ENCODE measurements at regions not wholly inside any gene's neighbourhood (a gene's known extent, or its start where the extent isn't known, plus 50 kb on each side); places are given as distances from the start of the nearest gene placed in this dataset.

GRCh38 chr14:58772794-58773620 lies 135.2 kb downstream of the DACT1 start:
- no peak overlapping the region; a peak in 1 of 4 replicates for H3K4me2 ChIP-seq (ENCODE audit: insufficient read depth in 1 of 2, low read depth in 2 of 2, low read length in 2 of 2)
- no peak for FAIRE-seq
- no peak overlapping the region for H2AK5ac ChIP-seq (ENCODE audit: low read depth, low read length)

More at GRCh38 chr14:58772794-58773620, 135.2 kb downstream of the DACT1 start:
- no peak overlapping the region for H3K56ac ChIP-seq (replicated peaks; ENCODE audit: insufficient read length, low read depth, low read length)
- POLR2A ChIA-PET (ENCODE audit: partially characterized antibody), result interaction anchor here (0.6 kb wide), 1 partner anchor 558 kb away, joined by 3 read pairs; no protein-coding TSS in a partner anchor
- H4K8ac ChIP-seq (ENCODE audit: extremely low read depth, insufficient read depth, low read length), result no peak overlapping the region
- H3K4me3 ChIP-seq (ENCODE audit: extremely low read depth in 1 of 4, insufficient read depth in 2 of 4, low read depth in 3 of 4, low read length in 4 of 4), result no peak overlapping the region
- H4K20me1 ChIP-seq (replicated peaks in 1 of 2; ENCODE audit: control insufficient read depth in 1 of 2, insufficient read depth in 2 of 2, low read length in 2 of 2), result no peaks in the 10 kb centered on the region
- H3K14ac ChIP-seq (ENCODE audit: insufficient read length), result no peak overlapping the region
- H4K5ac ChIP-seq (ENCODE audit: insufficient read length, low read depth, low read length), result no peak overlapping the region
- peak overlapping the region; percentile 83; the same call in 1 of the 2 replicates for H2BK15ac ChIP-seq (ENCODE audit: low read length)
- CTCF ChIA-PET (ENCODE audit: partially characterized antibody), result interaction anchor here (0.6 to 2.1 kb wide), 9 partner anchors 12 to 134 kb away, joined by 3 to 9 read pairs (median 3); no protein-coding TSS in a partner anchor
- H3K27ac ChIP-seq (ENCODE audit: low read depth, low read length), result no peak overlapping the region
- H3K79me2 ChIP-seq (ENCODE audit: control insufficient read depth in 1 of 2, insufficient read depth in 2 of 2, low read length in 2 of 2), result no peaks in the 10 kb centered on the region
- H3K9ac ChIP-seq (replicated peaks in 1 of 4; ENCODE audit: extremely low read depth in 1 of 4, low read depth in 3 of 4, low read length in 3 of 4), result no peak overlapping the region
- H3K9me3 ChIP-seq (ENCODE audit: insufficient read depth in 2 of 2, low read depth in 1 of 2, low read length in 1 of 2), result peaks cover 0 to 4% of the 10 kb centered on the region in 2 experiments; a peak in 1 of 4 replicates
- 70% methylated on average over 7 of the region's 7 CpGs; no CpG with 5 or more reads in 1 of the 2 experiments for WGBS, 2 experiments (ENCODE audit: extremely low coverage in 1 of 2, insufficient coverage in 1 of 2, insufficient read length in 1 of 2, insufficient replicate concordance in 2 of 2, low coverage in 1 of 2, low lambda C conversion rate in 2 of 2, missing lambda C conversion rate in 1 of 2)
- TF ChIP-seq, protein P1, sequence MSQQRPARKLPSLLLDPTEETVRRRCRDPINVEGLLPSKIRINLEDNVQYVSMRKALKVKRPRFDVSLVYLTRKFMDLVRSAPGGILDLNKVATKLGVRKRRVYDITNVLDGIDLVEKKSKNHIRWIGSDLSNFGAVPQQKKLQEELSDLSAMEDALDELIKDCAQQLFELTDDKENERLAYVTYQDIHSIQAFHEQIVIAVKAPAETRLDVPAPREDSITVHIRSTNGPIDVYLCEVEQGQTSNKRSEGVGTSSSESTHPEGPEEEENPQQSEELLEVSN (IDR thresholded peaks at IDR 0.05), result no peak
- no peak for TF ChIP-seq CBX8 (IDR thresholded peaks at IDR 0.05; ENCODE audit: borderline replicate concordance, low read depth, low read length)
- TF ChIP-seq RAD21 (IDR thresholded peaks at IDR 0.05 in 1 of 2, conservative IDR thresholded peaks at IDR 0.05 in 1 of 2; ENCODE audit: low read depth in 2 of 2, low read length in 2 of 2), result peak; percentile 1 to 4; a peak in 1 of 4 replicates
- TF ChIP-seq KDM4A (IDR thresholded peaks at IDR 0.05; ENCODE audit: low read depth, low read length, severe bottlenecking), result no peak
- no peak overlapping the region for H3K23ac ChIP-seq (ENCODE audit: insufficient read length)
- H2AFZ ChIP-seq (ENCODE audit: low read length), result no peak overlapping the region
- peaks cover 3 to 7% (median 4%) of the 10 kb centered on the region in 4 experiments; a peak in 5 of 7 replicates for H3K27me3 ChIP-seq (replicated peaks in 1 of 4; ENCODE audit: control insufficient read depth in 3 of 4, extremely low read depth in 1 of 4, insufficient read depth in 3 of 4, low read length in 3 of 4)
- no peaks in the 10 kb centered on the region for H3K36me3 ChIP-seq (ENCODE audit: control insufficient read depth in 2 of 4, insufficient read depth in 4 of 4, low read length in 3 of 4)
- no peaks in the 10 kb centered on the region; the same call in 1 of the 2 replicates for H3K23me2 ChIP-seq (ENCODE audit: low read depth, low read length)
- no peak overlapping the region for H2BK120ac ChIP-seq (replicated peaks; ENCODE audit: low read depth, low read length)
- H3K79me1 ChIP-seq (ENCODE audit: low read depth, low read length), result no peaks in the 10 kb centered on the region
- H2BK12ac ChIP-seq (ENCODE audit: low read depth, low read length), result no peak overlapping the region
- H2BK5ac ChIP-seq (ENCODE audit: low read depth, low read length), result no peak overlapping the region
- H4K91ac ChIP-seq (replicated peaks; ENCODE audit: insufficient read length, low read length), result no peak overlapping the region
- H3K4me1 ChIP-seq (replicated peaks in 1 of 4; ENCODE audit: control insufficient read depth in 3 of 4, insufficient read depth in 4 of 4, low read length in 3 of 4), result peaks cover 2 to 21% (median 13%) of the 10 kb centered on the region in 4 experiments; a peak in 5 of 7 replicates
- H3K18ac ChIP-seq (ENCODE audit: extremely low read depth, low read length), result no peak overlapping the region
- no peak overlapping the region for H2BK20ac ChIP-seq (ENCODE audit: low read length)
- no peak for DNase-seq (ENCODE audit: low read depth in 1 of 2, low spot score in 2 of 2)
- no peak overlapping the region for H3K4ac ChIP-seq (replicated peaks; ENCODE audit: insufficient read length, low read depth, low read length)
